ENCODE measurements at regions not wholly inside any gene's neighbourhood (a gene's known extent, or its start where the extent isn't known, plus 50 kb on each side); places are given as distances from the start of the nearest gene placed in this dataset.

- TF ChIP-seq CTCF (IDR thresholded peaks at IDR 0.05 in 2 of 3, conservative IDR thresholded peaks at IDR 0.05 in 1 of 3; ENCODE audit: borderline replicate concordance in 1 of 3, insufficient read depth in 1 of 3, low read depth in 2 of 3, low read length in 2 of 3) (no peak), ELF1 (IDR thresholded peaks at IDR 0.05; ENCODE audit: borderline replicate concordance, low read depth) (no peak), POLR2AphosphoS5 (IDR thresholded peaks at IDR 0.05; ENCODE audit: low read depth, low read length) (no peak), POLR2A (IDR thresholded peaks at IDR 0.05; ENCODE audit: borderline replicate concordance, extremely low read depth, insufficient read depth, insufficient read length) (no peak), CEBPB (IDR thresholded peaks at IDR 0.05; ENCODE audit: low read depth) (no peak), ZNF274 (IDR thresholded peaks at IDR 0.05; ENCODE audit: low read depth, low read length) (no peak), SP1 (IDR thresholded peaks at IDR 0.05; ENCODE audit: low read depth) (no peak), EGR1 (IDR thresholded peaks at IDR 0.05; ENCODE audit: low read depth) (no peak), EZH2phosphoT487 (IDR thresholded peaks at IDR 0.05; ENCODE audit: borderline replicate concordance) (no peak), EZH2 (IDR thresholded peaks at IDR 0.05) (no peak), RAD21 (IDR thresholded peaks at IDR 0.05; ENCODE audit: low read depth) (no peak), YY1 (IDR thresholded peaks at IDR 0.05; ENCODE audit: extremely low read depth, insufficient replicate concordance, low read depth, low read length) (no peak)
Observed at GRCh38 chr16:65494609-65495008, 372.7 kb upstream of the CDH11 start.
